Panc1 (cell line): ENCODE measurements at regions not wholly inside any gene's neighbourhood (a gene's known extent, or its start where the extent isn't known, plus 50 kb on each side); places are given as distances from the start of the nearest gene placed in this dataset.

Experiments used
- POLR2AphosphoS5 ChIP-seq: IDR thresholded peaks from 2 replicates; pipeline ENCODE4 v1.6.1; 2012; ENCODE audit warnings: mild to moderate bottlenecking, low read depth, low read length, moderate library complexity
- TF ChIP-seq, protein P1 (sequence below): fragments of 450-650 bp; IDR thresholded peaks from 2 replicates; pipeline ENCODE4 v1.5.1; 2017; ENCODE audit warnings: mild to moderate bottlenecking
- TF ChIP-seq, protein P2 (sequence below), 2 experiments: IDR thresholded peaks; 2 replicates each; pipeline ENCODE4 v1.6.1; 2011 to 2012; ENCODE audit warnings: low read depth in 2 of 2, control low read depth in 1 of 2, low read length in 1 of 2, mild to moderate bottlenecking in 1 of 2, moderate library complexity in 1 of 2; ENCODE audit not compliant: insufficient read depth in 1 of 2

DNA sequence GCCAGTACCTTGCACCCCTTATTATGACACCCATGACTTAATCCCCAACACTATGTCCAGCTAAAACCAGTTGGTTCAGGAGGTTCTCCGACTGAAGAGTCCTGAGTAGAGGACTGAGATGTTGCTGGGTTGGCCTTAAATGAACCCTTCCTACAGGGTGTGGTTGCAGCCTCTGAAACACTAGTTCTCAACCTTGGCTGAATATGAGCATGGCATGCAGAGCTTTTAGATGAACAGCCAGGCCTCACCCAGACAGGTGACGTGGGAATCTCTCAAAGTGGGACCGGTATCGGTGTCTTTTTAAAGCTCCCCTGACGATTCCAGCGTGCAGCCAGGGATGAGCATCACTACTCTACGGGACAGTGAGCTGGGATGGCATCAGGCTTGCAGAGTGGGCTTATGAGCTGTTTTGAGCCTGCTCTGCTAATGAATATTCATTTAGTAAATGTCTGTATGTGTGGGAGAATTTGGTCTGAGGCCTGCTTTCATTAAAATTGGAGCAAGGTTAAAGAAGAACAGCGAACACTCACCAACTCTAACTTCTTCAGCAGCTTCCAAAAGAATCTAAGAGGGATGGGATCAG is 79.7 kb upstream of the PRICKLE2 start:
- no peak for TF ChIP-seq POLR2AphosphoS5
- TF ChIP-seq, protein P1, sequence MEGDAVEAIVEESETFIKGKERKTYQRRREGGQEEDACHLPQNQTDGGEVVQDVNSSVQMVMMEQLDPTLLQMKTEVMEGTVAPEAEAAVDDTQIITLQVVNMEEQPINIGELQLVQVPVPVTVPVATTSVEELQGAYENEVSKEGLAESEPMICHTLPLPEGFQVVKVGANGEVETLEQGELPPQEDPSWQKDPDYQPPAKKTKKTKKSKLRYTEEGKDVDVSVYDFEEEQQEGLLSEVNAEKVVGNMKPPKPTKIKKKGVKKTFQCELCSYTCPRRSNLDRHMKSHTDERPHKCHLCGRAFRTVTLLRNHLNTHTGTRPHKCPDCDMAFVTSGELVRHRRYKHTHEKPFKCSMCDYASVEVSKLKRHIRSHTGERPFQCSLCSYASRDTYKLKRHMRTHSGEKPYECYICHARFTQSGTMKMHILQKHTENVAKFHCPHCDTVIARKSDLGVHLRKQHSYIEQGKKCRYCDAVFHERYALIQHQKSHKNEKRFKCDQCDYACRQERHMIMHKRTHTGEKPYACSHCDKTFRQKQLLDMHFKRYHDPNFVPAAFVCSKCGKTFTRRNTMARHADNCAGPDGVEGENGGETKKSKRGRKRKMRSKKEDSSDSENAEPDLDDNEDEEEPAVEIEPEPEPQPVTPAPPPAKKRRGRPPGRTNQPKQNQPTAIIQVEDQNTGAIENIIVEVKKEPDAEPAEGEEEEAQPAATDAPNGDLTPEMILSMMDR, result no peak
- TF ChIP-seq, protein P2, sequence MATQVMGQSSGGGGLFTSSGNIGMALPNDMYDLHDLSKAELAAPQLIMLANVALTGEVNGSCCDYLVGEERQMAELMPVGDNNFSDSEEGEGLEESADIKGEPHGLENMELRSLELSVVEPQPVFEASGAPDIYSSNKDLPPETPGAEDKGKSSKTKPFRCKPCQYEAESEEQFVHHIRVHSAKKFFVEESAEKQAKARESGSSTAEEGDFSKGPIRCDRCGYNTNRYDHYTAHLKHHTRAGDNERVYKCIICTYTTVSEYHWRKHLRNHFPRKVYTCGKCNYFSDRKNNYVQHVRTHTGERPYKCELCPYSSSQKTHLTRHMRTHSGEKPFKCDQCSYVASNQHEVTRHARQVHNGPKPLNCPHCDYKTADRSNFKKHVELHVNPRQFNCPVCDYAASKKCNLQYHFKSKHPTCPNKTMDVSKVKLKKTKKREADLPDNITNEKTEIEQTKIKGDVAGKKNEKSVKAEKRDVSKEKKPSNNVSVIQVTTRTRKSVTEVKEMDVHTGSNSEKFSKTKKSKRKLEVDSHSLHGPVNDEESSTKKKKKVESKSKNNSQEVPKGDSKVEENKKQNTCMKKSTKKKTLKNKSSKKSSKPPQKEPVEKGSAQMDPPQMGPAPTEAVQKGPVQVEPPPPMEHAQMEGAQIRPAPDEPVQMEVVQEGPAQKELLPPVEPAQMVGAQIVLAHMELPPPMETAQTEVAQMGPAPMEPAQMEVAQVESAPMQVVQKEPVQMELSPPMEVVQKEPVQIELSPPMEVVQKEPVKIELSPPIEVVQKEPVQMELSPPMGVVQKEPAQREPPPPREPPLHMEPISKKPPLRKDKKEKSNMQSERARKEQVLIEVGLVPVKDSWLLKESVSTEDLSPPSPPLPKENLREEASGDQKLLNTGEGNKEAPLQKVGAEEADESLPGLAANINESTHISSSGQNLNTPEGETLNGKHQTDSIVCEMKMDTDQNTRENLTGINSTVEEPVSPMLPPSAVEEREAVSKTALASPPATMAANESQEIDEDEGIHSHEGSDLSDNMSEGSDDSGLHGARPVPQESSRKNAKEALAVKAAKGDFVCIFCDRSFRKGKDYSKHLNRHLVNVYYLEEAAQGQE (IDR thresholded peaks at IDR 0.05; ENCODE audit: insufficient read depth in 1 of 2, low read depth in 2 of 2, low read length in 1 of 2), result no peak
